ENCODE measurements at regions not wholly inside any gene's neighbourhood (a gene's known extent, or its start where the extent isn't known, plus 50 kb on each side); places are given as distances from the start of the nearest gene placed in this dataset.
A peak's percentile ranks its signal among the peaks of the same experiment; 100 is the strongest.

GRCh38 chr5:73299665-73300336 lies 126.8 kb downstream of the TMEM174 start:
- Mint-ChIP-seq H3K36me3 (peaks cover 4 to 35% of the 10 kb centered on the region in 2 donors), H3K9me3 (peaks cover 0 to 10% (median 5%) of the 10 kb centered on the region in 7 donors), H3K4me3 (peak overlapping the region in 2 of 8 donors; percentile 5 to 41), H3K27ac (peak overlapping the region in 2 of 6 donors; percentile 49 to 90), H3K4me1 (peaks cover 16 to 28% (median 18%) of the 10 kb centered on the region in 3 donors), H3K27me3 (peaks cover 67 to 98% (median 93%) of the 10 kb centered on the region in 3 donors)
- DNase-seq (no peak), ATAC-seq (ENCODE audit: low read depth in 2 of 2) (no peak)

DNA sequence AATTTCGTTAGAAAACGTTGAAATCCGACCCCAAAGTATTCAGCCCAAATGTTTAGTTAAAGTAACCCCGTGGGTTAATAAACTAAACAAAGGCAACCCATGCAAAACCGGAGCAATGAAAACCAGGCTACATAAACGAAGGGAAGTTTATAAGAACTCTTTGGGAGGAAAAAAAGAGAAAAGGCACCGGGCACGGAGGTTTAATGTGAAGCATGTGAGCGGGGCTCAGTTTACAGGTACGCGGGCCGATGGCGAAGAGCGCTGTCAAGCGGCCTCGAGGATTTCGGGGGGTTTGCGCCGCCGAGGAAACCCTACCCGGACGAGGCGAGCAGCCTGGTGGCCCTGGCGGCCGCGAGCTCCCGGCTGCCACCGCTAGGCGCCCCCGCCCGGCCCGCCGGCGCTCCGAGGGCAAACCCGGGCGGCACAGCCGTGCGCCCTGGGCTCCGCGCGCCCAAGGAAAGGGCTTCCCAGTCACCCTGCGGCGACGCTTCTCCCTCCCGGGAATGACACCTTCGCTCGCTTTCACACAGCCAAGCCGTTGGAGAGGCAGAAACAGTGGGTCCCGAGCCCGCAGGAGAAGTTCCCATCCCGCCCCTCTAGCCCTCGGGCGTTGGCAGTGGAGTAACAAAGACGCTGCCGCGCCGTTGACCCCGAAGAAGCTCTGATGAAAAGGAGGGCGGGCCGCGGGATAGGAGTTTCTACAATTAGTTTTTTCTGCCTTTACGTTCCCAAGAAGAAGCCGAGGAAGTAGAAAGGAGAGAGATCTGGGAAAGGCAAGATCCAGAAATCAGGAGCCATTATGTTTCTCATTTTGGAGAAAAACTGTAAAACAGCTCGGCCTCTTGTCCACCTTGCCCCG lies 126.0 kb downstream of the TMEM174 start:
- H3K4me3 Mint-ChIP-seq, result peak overlapping the region in 1 of 8 donors; percentile 45

DNA sequence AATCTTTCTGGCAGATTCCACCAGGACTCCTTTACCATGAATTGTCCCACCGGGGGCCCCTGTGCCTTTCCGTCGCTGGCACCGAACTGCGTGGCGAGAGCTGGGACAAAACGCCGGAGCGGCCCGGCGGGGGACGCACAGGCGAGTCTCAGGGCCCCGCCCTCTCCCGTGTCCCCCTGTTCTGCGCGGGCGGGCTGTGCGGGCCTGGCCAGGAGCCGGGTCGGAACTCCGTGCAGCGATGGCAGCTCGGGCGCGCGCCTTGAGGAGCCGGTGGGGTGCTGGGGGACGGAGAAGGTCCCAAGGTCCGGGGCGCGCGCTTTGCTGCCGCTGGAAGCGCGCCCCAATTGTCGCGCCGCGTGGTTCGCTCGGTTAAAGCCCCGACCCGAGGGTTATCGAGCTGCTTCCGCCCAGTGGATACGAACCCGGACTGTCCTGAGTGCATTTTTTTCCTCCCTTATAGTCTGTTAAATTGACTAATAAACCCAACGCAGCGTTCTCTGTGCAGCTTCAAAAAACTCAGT lies 125.3 kb downstream of the TMEM174 start:
- Mint-ChIP-seq H3K9me3 (peaks cover 0 to 10% (median 5%) of the 10 kb centered on the region in 7 donors), H3K27me3 (peaks cover 66 to 94% (median 92%) of the 10 kb centered on the region in 3 donors), H3K27ac (peak overlapping the region in 1 of 6 donors; percentile 78), H3K36me3 (peaks cover 4 to 25% of the 10 kb centered on the region in 2 donors), H3K4me3 (no peak overlapping the region), H3K4me1 (peaks cover 16 to 25% (median 18%) of the 10 kb centered on the region in 3 donors)
- DNase-seq (no peak), ATAC-seq (ENCODE audit: low read depth in 2 of 2) (no peak)

More for the DNA sequence above, 126.0 kb downstream of the TMEM174 start:
- Mint-ChIP-seq H3K36me3 (peaks cover 4 to 27% of the 10 kb centered on the region in 2 donors), H3K4me1 (peaks cover 16 to 25% (median 18%) of the 10 kb centered on the region in 3 donors), H3K27ac (peak overlapping the region in 2 of 6 donors; percentile 49 to 78), H3K9me3 (peaks cover 0 to 10% (median 5%) of the 10 kb centered on the region in 7 donors), H3K27me3 (peaks cover 68 to 98% (median 92%) of the 10 kb centered on the region in 3 donors)
- ATAC-seq (ENCODE audit: low read depth in 2 of 2) (no peak), DNase-seq (no peak)

DNA sequence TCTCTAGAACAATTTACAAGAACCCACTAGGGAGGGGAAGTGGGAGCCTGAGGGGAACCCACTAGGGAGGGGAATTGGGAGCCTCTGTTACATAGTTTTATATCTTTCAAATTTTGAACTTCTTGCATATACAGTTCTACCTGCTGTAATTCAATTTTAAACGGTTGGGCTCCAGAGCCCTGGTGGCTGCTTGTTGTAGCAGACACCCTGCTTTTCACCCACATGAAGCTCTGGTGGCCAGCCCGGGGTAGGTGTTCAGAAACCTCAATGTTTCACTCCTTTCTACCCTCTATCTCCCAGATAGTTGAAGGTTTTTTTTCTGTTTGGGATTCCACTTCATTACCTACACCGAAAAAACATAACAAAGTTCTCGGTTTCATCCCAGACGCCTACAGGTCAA lies 124.4 kb downstream of the TMEM174 start:
- no peak overlapping the region for H3K27ac Mint-ChIP-seq
- DNase-seq (no peak), ATAC-seq (ENCODE audit: low read depth in 2 of 2) (no peak)
- peaks cover 0 to 6% (median 4%) of the 10 kb centered on the region in 7 donors for H3K9me3 Mint-ChIP-seq
- H3K36me3 Mint-ChIP-seq, result peaks cover 4 to 17% of the 10 kb centered on the region in 2 donors
- peaks cover 11 to 25% (median 13%) of the 10 kb centered on the region in 3 donors for H3K4me1 Mint-ChIP-seq
- no peak overlapping the region for H3K4me3 Mint-ChIP-seq
- H3K27me3 Mint-ChIP-seq, result peaks cover 62 to 87% (median 84%) of the 10 kb centered on the region in 3 donors

DNA sequence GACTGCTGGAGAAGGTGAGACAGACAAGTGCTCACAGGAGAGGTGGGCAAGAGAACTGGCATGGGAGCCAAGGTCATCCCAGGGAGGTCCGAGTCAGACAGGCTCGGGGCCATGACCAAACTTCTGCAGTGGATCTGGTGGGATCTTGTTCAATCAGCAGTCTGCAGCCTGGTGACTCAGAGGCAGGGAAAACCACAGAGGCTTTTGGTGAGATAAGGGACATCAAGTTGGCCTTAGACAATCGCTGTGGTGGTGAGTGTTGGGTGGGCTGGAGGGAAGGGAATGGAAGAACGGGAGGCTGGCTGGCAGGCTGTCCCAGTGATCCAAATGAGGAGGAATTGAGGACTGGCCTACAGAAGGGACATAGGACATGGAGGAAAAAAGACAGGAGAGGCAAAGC lies 123.8 kb downstream of the TMEM174 start:
- H3K27ac Mint-ChIP-seq, result peak overlapping the region in 1 of 6 donors; percentile 28
- DNase-seq (no peak), ATAC-seq (ENCODE audit: low read depth in 2 of 2) (no peak)
- peaks cover 11 to 25% (median 13%) of the 10 kb centered on the region in 3 donors for H3K4me1 Mint-ChIP-seq
- H3K9me3 Mint-ChIP-seq, result peaks cover 0 to 5% (median 0%) of the 10 kb centered on the region in 7 donors
- peak overlapping the region in 1 of 8 donors; percentile 66 for H3K4me3 Mint-ChIP-seq
- H3K36me3 Mint-ChIP-seq, result peaks cover 4 to 17% of the 10 kb centered on the region in 2 donors
- H3K27me3 Mint-ChIP-seq, result peaks cover 62 to 85% (median 83%) of the 10 kb centered on the region in 3 donors

- no peak overlapping the region for H3K4me3 Mint-ChIP-seq
- peaks cover 64 to 85% (median 83%) of the 10 kb centered on the region in 3 donors for H3K27me3 Mint-ChIP-seq
These were observed 122.9 kb downstream of the TMEM174 start for GRCh38 chr5:73295921-73296320.

DNA sequence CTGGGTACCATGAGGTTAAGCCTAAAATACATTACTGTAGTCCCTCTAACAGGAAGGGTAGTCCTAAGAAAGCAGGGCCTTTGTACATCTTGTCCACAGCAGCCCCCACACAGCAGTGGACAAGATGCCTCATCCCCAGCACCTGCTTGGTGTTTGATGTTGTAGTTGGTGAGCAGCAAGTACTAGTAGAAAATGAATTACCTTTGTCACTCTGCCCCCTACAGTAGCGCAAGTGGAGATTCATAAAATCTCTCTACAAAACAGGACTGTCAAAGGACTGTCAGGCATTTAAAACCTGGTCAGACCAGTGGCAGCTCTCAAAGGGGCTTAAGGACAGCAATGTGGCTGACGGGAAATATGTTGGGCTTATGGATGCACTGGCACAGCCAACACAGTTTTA lies 122.5 kb downstream of the TMEM174 start:
- no peak for ATAC-seq (ENCODE audit: low read depth in 2 of 2)
- DNase-seq, result no peak
- H3K27me3 Mint-ChIP-seq, result peaks cover 64 to 85% (median 83%) of the 10 kb centered on the region in 3 donors
- H3K4me3 Mint-ChIP-seq, result no peak overlapping the region
- peaks cover 0 to 12% of the 10 kb centered on the region in 2 donors for H3K36me3 Mint-ChIP-seq
- no peak overlapping the region for H3K27ac Mint-ChIP-seq
- H3K9me3 Mint-ChIP-seq, result peaks cover 0 to 3% (median 0%) of the 10 kb centered on the region in 7 donors
- peaks cover 8 to 19% (median 13%) of the 10 kb centered on the region in 3 donors for H3K4me1 Mint-ChIP-seq

More at GRCh38 chr5:73295921-73296320, 122.9 kb downstream of the TMEM174 start:
- H3K9me3 Mint-ChIP-seq, result peaks cover 0 to 5% (median 0%) of the 10 kb centered on the region in 7 donors
- H3K36me3 Mint-ChIP-seq, result peaks cover 4 to 17% of the 10 kb centered on the region in 2 donors
- H3K4me1 Mint-ChIP-seq, result peaks cover 11 to 23% (median 13%) of the 10 kb centered on the region in 3 donors
- no peak overlapping the region for H3K27ac Mint-ChIP-seq
- DNase-seq (no peak), ATAC-seq (ENCODE audit: low read depth in 2 of 2) (no peak)

GRCh38 chr5:73292816-73293459 lies 119.9 kb downstream of the TMEM174 start:
- peaks cover 0 to 9% (median 6%) of the 10 kb centered on the region in 7 donors for H3K9me3 Mint-ChIP-seq
- no peak for ATAC-seq (ENCODE audit: low read depth in 2 of 2)
- peaks cover 60 to 76% (median 76%) of the 10 kb centered on the region in 3 donors for H3K27me3 Mint-ChIP-seq

GRCh38 chr5:73291873-73292272 lies 118.9 kb downstream of the TMEM174 start:
- no peaks in the 10 kb centered on the region for H3K36me3 Mint-ChIP-seq
- peaks cover 54 to 66% (median 65%) of the 10 kb centered on the region in 3 donors for H3K27me3 Mint-ChIP-seq
- H3K4me3 Mint-ChIP-seq, result no peak overlapping the region
- ATAC-seq (ENCODE audit: low read depth in 2 of 2), result no peak
- H3K27ac Mint-ChIP-seq, result no peak overlapping the region
- peaks cover 0 to 17% (median 8%) of the 10 kb centered on the region in 7 donors for H3K9me3 Mint-ChIP-seq
- peaks cover 0 to under 1% (median 0%) of the 10 kb centered on the region in 3 donors for H3K4me1 Mint-ChIP-seq
- no peak for DNase-seq

More at GRCh38 chr5:73292816-73293459, 119.9 kb downstream of the TMEM174 start:
- H3K36me3 Mint-ChIP-seq, result no peaks in the 10 kb centered on the region
- H3K4me3 Mint-ChIP-seq, result no peak overlapping the region
- DNase-seq, result no peak
- peaks cover 0 to 8% (median 0%) of the 10 kb centered on the region in 3 donors for H3K4me1 Mint-ChIP-seq
- H3K27ac Mint-ChIP-seq, result no peak overlapping the region

- no peak overlapping the region for H3K4me3 Mint-ChIP-seq
These were observed 117.2 kb downstream of the TMEM174 start for GRCh38 chr5:73290242-73290641.

GRCh38 chr5:73288803-73289720 lies 116.1 kb downstream of the TMEM174 start:
- Mint-ChIP-seq H3K36me3 (no peaks in the 10 kb centered on the region), H3K27ac (peak overlapping the region in 1 of 6 donors; percentile 16), H3K4me1 (no peaks in the 10 kb centered on the region), H3K27me3 (peaks cover 40 to 60% (median 48%) of the 10 kb centered on the region in 3 donors), H3K4me3 (no peak overlapping the region), H3K9me3 (peaks cover 0 to 22% (median 9%) of the 10 kb centered on the region in 7 donors)
- ATAC-seq (ENCODE audit: low read depth in 2 of 2) (no peak), DNase-seq (no peak)

More at GRCh38 chr5:73290242-73290641, 117.2 kb downstream of the TMEM174 start:
- Mint-ChIP-seq H3K4me1 (no peaks in the 10 kb centered on the region), H3K27ac (no peak overlapping the region), H3K9me3 (peaks cover 0 to 22% (median 9%) of the 10 kb centered on the region in 7 donors), H3K27me3 (peaks cover 43 to 59% (median 49%) of the 10 kb centered on the region in 3 donors), H3K36me3 (no peaks in the 10 kb centered on the region)
- DNase-seq (no peak), ATAC-seq (ENCODE audit: low read depth in 2 of 2) (no peak)

GRCh38 chr5:73286896-73287295 lies 113.9 kb downstream of the TMEM174 start:
- ATAC-seq (ENCODE audit: low read depth in 2 of 2) (no peak), DNase-seq (no peak)
- peaks cover 0 to 22% (median 9%) of the 10 kb centered on the region in 7 donors for H3K9me3 Mint-ChIP-seq
- H3K27me3 Mint-ChIP-seq, result peaks cover 54 to 69% (median 56%) of the 10 kb centered on the region in 3 donors
- no peak overlapping the region for H3K4me3 Mint-ChIP-seq
- no peaks in the 10 kb centered on the region for H3K36me3 Mint-ChIP-seq
- no peaks in the 10 kb centered on the region for H3K4me1 Mint-ChIP-seq
- no peak overlapping the region for H3K27ac Mint-ChIP-seq

Data from naive B cell (primary cell).